ENCODE measurements at regions not wholly inside any gene's neighbourhood (a gene's known extent, or its start where the extent isn't known, plus 50 kb on each side); places are given as distances from the start of the nearest gene placed in this dataset.

GRCh38 chr10:88077977-88078376, 214.6 kb downstream of the PTEN start:
- DNase-seq (ENCODE audit: low spot score), result no peak
- TF ChIP-seq CTCF (IDR thresholded peaks at IDR 0.05; ENCODE audit: extremely low read depth, insufficient read depth, missing control alignments), result no peak
- in situ Hi-C loops (cut with MboI; ENCODE audit: low pct_unique_long_range_greater_than_20kb, low sequenced_read_pairs, unreplicated experiment), result no loop called here

GRCh38 chr10:88080213-88080612, 216.8 kb downstream of the PTEN start:
- DNase-seq (ENCODE audit: low spot score), result peak; percentile 44
- no peak for TF ChIP-seq CTCF (IDR thresholded peaks at IDR 0.05; ENCODE audit: extremely low read depth, insufficient read depth, missing control alignments)
- in situ Hi-C loops (cut with MboI; ENCODE audit: low pct_unique_long_range_greater_than_20kb, low sequenced_read_pairs, unreplicated experiment), result no loop called here

- in situ Hi-C loops (cut with MboI; ENCODE audit: low pct_unique_long_range_greater_than_20kb, low sequenced_read_pairs, unreplicated experiment), result no loop called here
- DNase-seq (ENCODE audit: low spot score), result no peak
- TF ChIP-seq CTCF (IDR thresholded peaks at IDR 0.05; ENCODE audit: extremely low read depth, insufficient read depth, missing control alignments), result no peak
Measured at GRCh38 chr10:88081457-88082054, 218.1 kb downstream of the PTEN start.

GRCh38 chr10:88082391-88082790, 219.0 kb downstream of the PTEN start:
- no peak for DNase-seq (ENCODE audit: low spot score)
- no peak for TF ChIP-seq CTCF (IDR thresholded peaks at IDR 0.05; ENCODE audit: extremely low read depth, insufficient read depth, missing control alignments)

DNA sequence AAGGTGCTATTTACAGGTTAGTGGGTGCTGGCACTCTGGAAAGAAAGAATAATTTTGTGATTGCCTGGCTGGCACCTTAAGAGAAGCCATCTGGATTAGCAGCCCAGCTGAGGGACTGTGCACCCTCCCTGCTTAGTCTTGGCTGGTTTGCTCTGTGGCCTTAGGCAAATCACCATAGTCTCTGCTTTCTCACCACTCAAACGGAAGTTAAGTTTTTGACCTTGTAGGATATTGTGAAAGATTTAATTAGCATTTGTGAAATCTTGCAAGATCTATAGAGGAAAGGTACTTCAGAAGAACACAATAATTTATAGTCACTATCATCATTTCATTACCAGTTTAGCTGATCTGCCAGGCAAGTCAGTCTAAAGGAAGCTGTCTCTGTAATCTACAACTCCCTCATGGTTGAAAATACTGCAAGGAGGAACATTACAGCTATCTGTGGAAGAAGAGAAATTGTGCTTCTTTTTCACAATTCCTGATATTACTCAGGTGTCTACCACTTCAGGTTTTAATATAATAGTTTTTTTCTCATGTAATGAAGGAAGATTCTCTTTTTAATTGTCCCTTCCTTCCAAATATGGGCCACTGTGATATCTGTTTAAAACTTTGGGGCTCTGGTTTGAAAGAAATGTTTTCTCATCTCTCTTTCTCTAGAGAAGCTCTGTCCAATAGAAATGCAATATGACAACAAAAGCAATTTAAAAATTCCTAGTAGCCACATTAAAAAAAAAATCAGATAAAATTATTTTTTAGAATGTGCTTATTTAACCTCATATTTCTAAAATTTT, 219.6 kb downstream of the PTEN start:
- DNase-seq (ENCODE audit: low spot score), result peak; percentile 47
- in situ Hi-C loops (cut with MboI; ENCODE audit: low pct_unique_long_range_greater_than_20kb, low sequenced_read_pairs, unreplicated experiment), result no loop called here
- no peak for TF ChIP-seq CTCF (IDR thresholded peaks at IDR 0.05; ENCODE audit: extremely low read depth, insufficient read depth, missing control alignments)

More at GRCh38 chr10:88082391-88082790, 219.0 kb downstream of the PTEN start:
- in situ Hi-C loops (cut with MboI; ENCODE audit: low pct_unique_long_range_greater_than_20kb, low sequenced_read_pairs, unreplicated experiment), result no loop called here

- no peak for DNase-seq (ENCODE audit: low spot score)
- in situ Hi-C loops (cut with MboI; ENCODE audit: low pct_unique_long_range_greater_than_20kb, low sequenced_read_pairs, unreplicated experiment), result no loop called here
- no peak for TF ChIP-seq CTCF (IDR thresholded peaks at IDR 0.05; ENCODE audit: extremely low read depth, insufficient read depth, missing control alignments)
Measured at GRCh38 chr10:88083597-88083989, 220.2 kb downstream of the PTEN start.
